ENCODE measurements at regions not wholly inside any gene's neighbourhood (a gene's known extent, or its start where the extent isn't known, plus 50 kb on each side); places are given as distances from the start of the nearest gene placed in this dataset.

DNA sequence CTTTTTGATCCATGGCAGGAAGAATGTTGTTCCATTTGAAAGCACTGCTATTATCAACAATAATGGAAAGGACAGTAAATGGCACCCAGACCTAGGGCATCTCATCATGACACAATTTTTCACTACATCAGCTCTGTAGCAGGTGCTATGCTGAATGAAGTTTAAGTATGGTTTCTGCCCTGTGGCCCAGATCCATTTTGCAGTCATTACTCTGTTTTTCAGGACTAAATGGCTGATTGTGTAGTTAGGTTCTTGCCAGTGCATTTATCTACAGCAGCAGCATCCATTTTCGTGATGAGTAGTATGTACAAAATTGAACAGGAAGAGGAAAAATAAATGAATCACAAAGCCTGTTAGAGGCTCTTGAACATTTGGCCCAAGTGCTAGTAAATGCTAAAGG, 270.5 kb upstream of the CD180 start:
- H3K27me3 ChIP-seq (ENCODE audit: insufficient read depth, low read length), result no peaks in the 10 kb centered on the region
- H3K4me2 ChIP-seq (ENCODE audit: low read length), result no peak overlapping the region
- no TSS peak for BruUV-seq (replicated peaks)
- DNase-seq (ENCODE audit: low read depth, low spot score) (no peak), ATAC-seq (no peak)
- no peaks in the 10 kb centered on the region for H3K4me1 ChIP-seq (ENCODE audit: control insufficient read depth in 1 of 2, insufficient read depth in 2 of 2, low read length in 2 of 2)
- H3K79me2 ChIP-seq (ENCODE audit: insufficient read depth, low read length), result no peaks in the 10 kb centered on the region
- RAD21 ChIA-PET (ENCODE audit: low non-redundant PET in 1 of 2, low total read pairs in 2 of 2, uncharacterized antibody in 2 of 2, unreplicated experiment in 2 of 2), result no interaction called here
- TF ChIP-seq SIN3A (IDR thresholded peaks at IDR 0.05; ENCODE audit: low read depth), result no peak
- TF ChIP-seq SRF (IDR thresholded peaks at IDR 0.05; ENCODE audit: low read depth), result no peak
- TF ChIP-seq YY1 (IDR thresholded peaks at IDR 0.05; ENCODE audit: extremely low read depth, insufficient replicate concordance, low read depth, low read length), result no peak
- TF ChIP-seq POLR2A (IDR thresholded peaks at IDR 0.05; ENCODE audit: borderline replicate concordance, extremely low read depth, insufficient read depth, insufficient read length), result no peak
- CTCF ChIA-PET, result no interaction called here
- no peak overlapping the region for H3K27ac ChIP-seq (ENCODE audit: low read depth, low read length)
- H3K9me2 ChIP-seq (ENCODE audit: insufficient read depth), result no peaks in the 10 kb centered on the region
- intact Hi-C loops (cut with micrococcal nuclease), result no loop called here
- H3K36me3 ChIP-seq (ENCODE audit: control insufficient read depth in 1 of 2, insufficient read depth in 2 of 2, low read length in 2 of 2), result no peaks in the 10 kb centered on the region
- no peak overlapping the region for H2AFZ ChIP-seq (ENCODE audit: low read depth, low read length, poor library complexity, severe bottlenecking)
- H3K9ac ChIP-seq (ENCODE audit: low read length), result no peak overlapping the region
- no peak overlapping the region for H3K4me3 ChIP-seq (replicated peaks in 1 of 2; ENCODE audit: low read depth in 1 of 2, low read length in 2 of 2)
- no peaks in the 10 kb centered on the region for H3K9me3 ChIP-seq (ENCODE audit: control insufficient read depth in 1 of 2, insufficient read depth in 1 of 2, low read depth in 1 of 2, low read length in 2 of 2)
- no peaks in the 10 kb centered on the region for H4K20me1 ChIP-seq (ENCODE audit: insufficient read depth)
- POLR2A ChIA-PET, result no interaction called here

DNA sequence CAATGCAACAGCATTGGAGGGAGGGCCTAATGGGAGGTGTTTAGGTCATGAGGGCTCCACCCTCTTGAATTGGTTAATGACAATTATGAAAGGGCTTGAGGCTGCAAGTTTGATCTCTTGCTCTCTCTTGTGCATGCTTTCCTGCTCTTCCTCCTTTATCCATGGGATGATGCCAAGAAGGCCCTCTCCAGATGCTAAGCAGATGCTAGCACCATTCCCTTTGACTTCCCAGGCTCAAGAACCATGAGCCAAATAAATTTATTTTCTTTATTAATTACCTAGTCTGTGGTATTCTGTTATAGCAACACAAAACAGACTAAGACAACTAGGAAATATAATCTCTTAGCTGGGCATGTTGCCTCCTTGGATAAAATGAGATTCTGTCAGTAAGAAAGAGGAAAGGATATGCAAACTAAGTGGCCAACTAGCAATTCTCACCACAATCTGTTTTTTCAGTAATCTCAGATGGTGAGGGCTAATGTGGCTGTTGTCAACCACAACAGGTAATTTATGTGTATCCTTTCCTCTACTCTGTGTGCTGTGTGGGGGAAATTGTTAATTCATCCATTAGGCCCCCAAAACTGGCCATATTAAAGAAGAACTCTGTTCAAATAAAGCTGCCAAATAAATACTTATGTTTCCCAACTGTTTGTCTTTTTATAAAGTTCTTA, 269.1 kb upstream of the CD180 start:
- ChIA-PET CTCF (no interaction called here), POLR2A (no interaction called here), RAD21 (ENCODE audit: low non-redundant PET in 1 of 2, low total read pairs in 2 of 2, uncharacterized antibody in 2 of 2, unreplicated experiment in 2 of 2) (no interaction called here)
- TF ChIP-seq ZNF274 (IDR thresholded peaks at IDR 0.05; ENCODE audit: low read depth, low read length) (no peak), CEBPB (IDR thresholded peaks at IDR 0.05; ENCODE audit: low read depth) (no peak), ELF1 (IDR thresholded peaks at IDR 0.05; ENCODE audit: borderline replicate concordance, low read depth) (no peak), SIN3A (IDR thresholded peaks at IDR 0.05; ENCODE audit: low read depth) (no peak), SP1 (IDR thresholded peaks at IDR 0.05; ENCODE audit: low read depth) (no peak), POLR2A (IDR thresholded peaks at IDR 0.05; ENCODE audit: borderline replicate concordance, extremely low read depth, insufficient read depth, insufficient read length) (no peak), EGR1 (IDR thresholded peaks at IDR 0.05; ENCODE audit: low read depth) (no peak), ATF3 (IDR thresholded peaks at IDR 0.05) (no peak), CTCF (IDR thresholded peaks at IDR 0.05 in 2 of 3, conservative IDR thresholded peaks at IDR 0.05 in 1 of 3; ENCODE audit: borderline replicate concordance in 1 of 3, insufficient read depth in 1 of 3, low read depth in 2 of 3, low read length in 2 of 3) (no peak), MAX (IDR thresholded peaks at IDR 0.05) (no peak), ZFX (IDR thresholded peaks at IDR 0.05) (no peak)
- TF ChIP-seq, protein P1, sequence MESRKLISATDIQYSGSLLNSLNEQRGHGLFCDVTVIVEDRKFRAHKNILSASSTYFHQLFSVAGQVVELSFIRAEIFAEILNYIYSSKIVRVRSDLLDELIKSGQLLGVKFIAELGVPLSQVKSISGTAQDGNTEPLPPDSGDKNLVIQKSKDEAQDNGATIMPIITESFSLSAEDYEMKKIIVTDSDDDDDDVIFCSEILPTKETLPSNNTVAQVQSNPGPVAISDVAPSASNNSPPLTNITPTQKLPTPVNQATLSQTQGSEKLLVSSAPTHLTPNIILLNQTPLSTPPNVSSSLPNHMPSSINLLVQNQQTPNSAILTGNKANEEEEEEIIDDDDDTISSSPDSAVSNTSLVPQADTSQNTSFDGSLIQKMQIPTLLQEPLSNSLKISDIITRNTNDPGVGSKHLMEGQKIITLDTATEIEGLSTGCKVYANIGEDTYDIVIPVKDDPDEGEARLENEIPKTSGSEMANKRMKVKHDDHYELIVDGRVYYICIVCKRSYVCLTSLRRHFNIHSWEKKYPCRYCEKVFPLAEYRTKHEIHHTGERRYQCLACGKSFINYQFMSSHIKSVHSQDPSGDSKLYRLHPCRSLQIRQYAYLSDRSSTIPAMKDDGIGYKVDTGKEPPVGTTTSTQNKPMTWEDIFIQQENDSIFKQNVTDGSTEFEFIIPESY (IDR thresholded peaks at IDR 0.05; ENCODE audit: extremely low read depth, insufficient replicate concordance, low read length), result no peak
- no TSS peak for BruUV-seq (replicated peaks)
- H3K9me3 ChIP-seq (ENCODE audit: control insufficient read depth in 1 of 2, insufficient read depth in 1 of 2, low read depth in 1 of 2, low read length in 2 of 2), result no peaks in the 10 kb centered on the region
- no peaks in the 10 kb centered on the region for H3K79me2 ChIP-seq (ENCODE audit: insufficient read depth, low read length)
- no peak overlapping the region for H2AFZ ChIP-seq (ENCODE audit: low read depth, low read length, poor library complexity, severe bottlenecking)
- H3K9me2 ChIP-seq (ENCODE audit: insufficient read depth), result no peaks in the 10 kb centered on the region
- ATAC-seq (no peak), DNase-seq (ENCODE audit: low read depth, low spot score) (no peak)
- H4K20me1 ChIP-seq (ENCODE audit: insufficient read depth), result no peaks in the 10 kb centered on the region
- H3K36me3 ChIP-seq (ENCODE audit: control insufficient read depth in 1 of 2, insufficient read depth in 2 of 2, low read length in 2 of 2), result no peaks in the 10 kb centered on the region
- H3K4me2 ChIP-seq (ENCODE audit: low read length), result no peak overlapping the region
- H3K27me3 ChIP-seq (ENCODE audit: insufficient read depth, low read length), result no peaks in the 10 kb centered on the region
- intact Hi-C loops (cut with micrococcal nuclease), result no loop called here
- H3K4me3 ChIP-seq (replicated peaks in 1 of 2; ENCODE audit: low read depth in 1 of 2, low read length in 2 of 2), result no peak overlapping the region
- no peak overlapping the region for H3K9ac ChIP-seq (ENCODE audit: low read length)
- no peak overlapping the region for H3K27ac ChIP-seq (ENCODE audit: low read depth, low read length)
- H3K4me1 ChIP-seq (ENCODE audit: control insufficient read depth in 1 of 2, insufficient read depth in 2 of 2, low read length in 2 of 2), result no peaks in the 10 kb centered on the region
